GM12872 (cell line): ENCODE measurements at regions not wholly inside any gene's neighbourhood (a gene's known extent, or its start where the extent isn't known, plus 50 kb on each side); places are given as distances from the start of the nearest gene placed in this dataset.

ENCODE experiments used
- TF ChIP-seq, protein P1 (sequence below): IDR thresholded peaks from 3 replicates; pipeline ENCODE4 v1.5.1; 2011; ENCODE audit warnings: low read depth, mild to moderate bottlenecking, low read length, moderate library complexity; ENCODE audit not compliant: insufficient read depth

DNA sequence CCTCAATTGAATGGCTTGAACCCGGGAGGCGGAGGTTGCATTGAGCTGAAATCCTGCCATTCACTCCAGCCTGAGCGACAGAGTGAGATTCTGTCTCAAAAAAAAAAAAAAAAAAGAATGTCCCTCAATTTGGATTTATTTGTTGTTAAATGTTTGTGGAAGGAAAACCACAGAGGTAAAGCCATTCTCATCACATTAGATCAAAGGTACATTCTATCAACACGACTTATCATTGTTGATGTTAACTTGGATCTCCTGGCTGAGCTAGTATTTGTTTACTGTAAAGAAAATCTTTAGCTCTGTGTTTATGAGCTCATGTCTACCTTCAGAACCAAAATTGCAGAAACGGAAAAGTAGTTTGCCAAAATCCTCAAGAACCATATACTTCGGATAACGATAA lies 91.4 kb upstream of the SALL4 start:
- TF ChIP-seq, protein P1, sequence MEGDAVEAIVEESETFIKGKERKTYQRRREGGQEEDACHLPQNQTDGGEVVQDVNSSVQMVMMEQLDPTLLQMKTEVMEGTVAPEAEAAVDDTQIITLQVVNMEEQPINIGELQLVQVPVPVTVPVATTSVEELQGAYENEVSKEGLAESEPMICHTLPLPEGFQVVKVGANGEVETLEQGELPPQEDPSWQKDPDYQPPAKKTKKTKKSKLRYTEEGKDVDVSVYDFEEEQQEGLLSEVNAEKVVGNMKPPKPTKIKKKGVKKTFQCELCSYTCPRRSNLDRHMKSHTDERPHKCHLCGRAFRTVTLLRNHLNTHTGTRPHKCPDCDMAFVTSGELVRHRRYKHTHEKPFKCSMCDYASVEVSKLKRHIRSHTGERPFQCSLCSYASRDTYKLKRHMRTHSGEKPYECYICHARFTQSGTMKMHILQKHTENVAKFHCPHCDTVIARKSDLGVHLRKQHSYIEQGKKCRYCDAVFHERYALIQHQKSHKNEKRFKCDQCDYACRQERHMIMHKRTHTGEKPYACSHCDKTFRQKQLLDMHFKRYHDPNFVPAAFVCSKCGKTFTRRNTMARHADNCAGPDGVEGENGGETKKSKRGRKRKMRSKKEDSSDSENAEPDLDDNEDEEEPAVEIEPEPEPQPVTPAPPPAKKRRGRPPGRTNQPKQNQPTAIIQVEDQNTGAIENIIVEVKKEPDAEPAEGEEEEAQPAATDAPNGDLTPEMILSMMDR: no peak

DNA sequence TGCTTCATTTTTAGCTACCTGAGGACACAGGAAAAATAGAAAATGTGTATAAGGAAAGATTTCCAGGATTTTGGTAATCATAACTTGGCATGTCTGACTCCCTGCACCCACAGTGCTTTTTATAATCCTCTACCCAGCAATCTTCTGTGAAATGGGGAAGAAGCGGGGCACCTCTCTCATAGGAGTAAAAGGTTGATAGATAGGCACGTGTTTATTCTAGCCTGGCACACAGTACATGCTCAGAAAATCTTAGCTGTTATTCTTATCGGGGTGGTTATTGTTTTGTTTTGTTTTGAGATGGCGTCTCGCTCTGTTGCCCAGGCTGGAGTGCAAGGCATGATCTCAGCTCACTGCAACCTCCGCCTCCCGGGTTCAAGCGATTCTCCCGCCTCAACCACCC lies 87.7 kb upstream of the SALL4 start:
- TF ChIP-seq, protein P1: no peak

DNA sequence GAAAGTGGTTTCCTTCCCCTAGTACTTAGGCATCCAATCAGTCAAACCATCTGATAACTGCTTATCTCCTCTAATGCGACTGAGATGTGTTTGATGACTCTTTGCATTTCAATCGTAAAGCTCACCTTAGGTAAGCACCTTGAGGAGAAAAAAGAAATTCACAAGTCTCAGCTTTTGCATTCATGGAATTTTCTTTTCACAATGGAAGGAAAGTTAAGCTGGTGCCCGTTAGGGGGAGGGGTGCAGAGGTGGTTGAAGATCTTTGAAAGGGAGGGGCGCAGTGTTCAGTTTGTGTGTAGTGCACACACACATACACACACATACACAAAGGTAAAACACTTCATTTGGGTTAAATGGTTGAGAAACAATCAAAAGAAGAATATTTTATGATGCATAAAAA lies 87.1 kb upstream of the SALL4 start:
- TF ChIP-seq, protein P1: no peak

DNA sequence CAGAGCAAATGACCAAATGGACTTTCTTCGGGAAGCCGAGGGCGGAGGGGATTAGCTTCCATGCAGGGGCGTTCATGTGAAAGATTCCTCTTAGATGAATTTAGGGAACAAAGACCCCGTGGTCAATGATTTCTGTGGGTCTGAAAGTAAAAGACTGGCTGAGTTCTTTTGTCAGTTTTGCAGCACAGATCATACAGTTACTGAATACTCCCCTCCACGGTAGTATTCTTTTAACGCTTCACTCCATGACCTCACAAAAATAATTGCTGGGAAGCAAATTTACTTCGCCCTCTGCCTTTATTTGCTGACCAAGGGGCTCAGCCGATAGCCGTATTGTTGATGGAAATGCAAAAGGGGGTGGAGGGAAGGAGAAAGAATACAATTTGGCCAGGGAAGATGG lies 86.0 kb upstream of the SALL4 start:
- TF ChIP-seq, protein P1: no peak

DNA sequence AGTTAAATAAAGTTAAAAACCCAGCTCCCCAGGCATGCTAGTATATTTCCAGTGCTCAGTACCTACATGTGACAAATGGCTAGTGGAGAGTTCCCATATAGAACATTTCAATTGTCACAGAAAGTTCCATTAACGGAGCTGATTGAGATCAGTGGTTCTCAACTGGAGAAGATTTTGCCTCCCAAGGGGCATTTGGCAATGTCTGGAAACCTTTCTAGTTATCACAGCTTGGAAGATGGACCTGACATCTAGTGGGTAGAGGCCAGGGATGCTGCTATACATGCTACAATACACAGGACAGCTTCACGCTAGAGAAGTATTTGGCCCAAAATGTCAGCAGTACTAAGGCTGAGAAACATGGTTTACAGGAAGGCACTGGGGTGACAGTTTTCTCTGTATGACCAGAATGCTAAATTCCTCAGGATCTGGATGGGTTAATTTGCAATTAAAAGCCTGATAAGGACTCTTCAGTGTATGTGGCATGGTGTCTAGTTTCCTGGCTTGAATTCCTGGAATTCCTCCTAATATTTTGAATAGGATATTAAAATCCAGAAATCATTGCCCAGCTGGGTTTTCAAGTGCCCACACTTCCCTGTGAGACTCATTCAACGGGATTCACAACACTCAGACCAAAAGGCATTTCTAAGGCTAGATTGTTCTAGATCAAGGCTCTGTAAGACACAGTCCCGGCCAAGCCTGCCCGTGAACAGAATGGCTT lies 84.7 kb upstream of the SALL4 start:
- TF ChIP-seq, protein P1: no peak

DNA sequence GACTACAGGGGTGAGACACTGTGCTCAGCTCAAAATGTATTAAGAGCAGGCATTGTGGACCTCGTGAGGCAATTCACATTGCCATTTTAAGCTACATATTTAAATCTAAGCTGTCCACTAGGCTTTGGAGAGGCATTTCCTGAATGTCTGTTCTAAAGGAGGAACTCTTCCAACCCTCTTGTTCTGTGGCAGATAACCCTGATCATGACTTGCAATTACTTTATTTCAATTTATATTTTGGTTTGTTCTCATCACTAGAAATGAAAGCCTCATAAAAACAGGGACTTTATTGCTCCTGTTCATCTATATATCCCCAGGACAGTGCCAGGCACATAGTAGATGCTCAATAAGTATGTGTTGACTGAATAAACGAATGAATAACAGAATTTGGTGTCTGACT lies 84.0 kb upstream of the SALL4 start:
- TF ChIP-seq, protein P1: no peak

DNA sequence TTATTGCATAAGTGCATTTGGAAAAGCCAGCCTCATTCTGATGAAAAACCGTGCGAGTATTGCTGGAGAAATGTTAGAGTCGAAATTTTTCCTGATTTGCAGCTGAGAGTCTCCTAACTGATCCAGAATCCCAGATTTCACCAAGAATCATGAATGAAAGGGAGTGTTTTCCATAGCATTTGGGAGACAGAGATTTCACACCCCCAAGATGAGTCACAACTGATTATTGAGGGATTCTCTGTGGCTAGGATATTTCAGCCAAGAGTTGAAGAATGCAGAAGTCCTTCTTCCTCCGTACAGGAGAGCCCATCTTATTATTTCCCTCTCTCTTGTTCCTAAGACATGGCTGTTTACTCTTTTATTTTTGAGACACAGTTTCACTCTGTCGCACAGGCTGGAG lies 82.2 kb upstream of the SALL4 start:
- TF ChIP-seq, protein P1: no peak
